NAMALWA (cell line): ENCODE measurements at regions not wholly inside any gene's neighbourhood (a gene's known extent, or its start where the extent isn't known, plus 50 kb on each side); places are given as distances from the start of the nearest gene placed in this dataset.

Source experiments
- DNase-seq: peaks from one replicate; pipeline ENCODE4 v3.0.0-alpha.2; 2015; ENCODE audit warnings: low spot score

GRCh38 chr13:107860284-107860683 is 355.1 kb downstream of the LIG4 start:
- no peak for DNase-seq

- DNase-seq: no peak
Observed at GRCh38 chr13:107854880-107855279, 360.5 kb downstream of the LIG4 start.

- DNase-seq: no peak
Observed at GRCh38 chr13:107852072-107852471, 363.3 kb downstream of the LIG4 start.

GRCh38 chr13:107851670-107852069 is 363.7 kb downstream of the LIG4 start:
- DNase-seq: no peak

- DNase-seq: no peak
Observed at GRCh38 chr13:107847406-107847805, 367.9 kb downstream of the LIG4 start.

GRCh38 chr13:107846642-107847041 is 368.7 kb downstream of the LIG4 start:
- DNase-seq: no peak

- DNase-seq: no peak
Observed at GRCh38 chr13:107845911-107846310, 369.4 kb downstream of the LIG4 start.

GRCh38 chr13:107843681-107844080 is 371.7 kb downstream of the LIG4 start:
- no peak for DNase-seq

GRCh38 chr13:107843281-107843680 is 372.1 kb downstream of the LIG4 start:
- no peak for DNase-seq

GRCh38 chr13:107842562-107843180 is 372.7 kb downstream of the LIG4 start:
- DNase-seq: no peak

- no peak for DNase-seq
Observed at GRCh38 chr13:107838588-107839161, 376.7 kb downstream of the LIG4 start.

GRCh38 chr13:107836685-107837084 is 378.7 kb downstream of the LIG4 start:
- no peak for DNase-seq

GRCh38 chr13:107835339-107836018 is 379.9 kb downstream of the LIG4 start:
- no peak for DNase-seq

GRCh38 chr13:107834717-107835116 is 380.6 kb downstream of the LIG4 start:
- DNase-seq: no peak

- no peak for DNase-seq
Observed at GRCh38 chr13:107834281-107834680, 381.1 kb downstream of the LIG4 start.

- DNase-seq: no peak
Observed at GRCh38 chr13:107832500-107833100, 382.7 kb downstream of the LIG4 start.

GRCh38 chr13:107830804-107831203 is 384.5 kb downstream of the LIG4 start:
- DNase-seq: no peak

- DNase-seq: no peak
Observed at GRCh38 chr13:107827840-107828549, 387.3 kb downstream of the LIG4 start.

- no peak for DNase-seq
Observed at GRCh38 chr13:107824635-107825034, 390.7 kb downstream of the LIG4 start.

- no peak for DNase-seq
Observed at GRCh38 chr13:107822006-107822405, 393.3 kb downstream of the LIG4 start.

GRCh38 chr13:107821492-107821891 is 393.8 kb downstream of the LIG4 start:
- DNase-seq: no peak

GRCh38 chr13:107819071-107819470 is 396.3 kb downstream of the LIG4 start:
- no peak for DNase-seq
